ENCODE measurements at regions not wholly inside any gene's neighbourhood (a gene's known extent, or its start where the extent isn't known, plus 50 kb on each side); places are given as distances from the start of the nearest gene placed in this dataset.

DNA sequence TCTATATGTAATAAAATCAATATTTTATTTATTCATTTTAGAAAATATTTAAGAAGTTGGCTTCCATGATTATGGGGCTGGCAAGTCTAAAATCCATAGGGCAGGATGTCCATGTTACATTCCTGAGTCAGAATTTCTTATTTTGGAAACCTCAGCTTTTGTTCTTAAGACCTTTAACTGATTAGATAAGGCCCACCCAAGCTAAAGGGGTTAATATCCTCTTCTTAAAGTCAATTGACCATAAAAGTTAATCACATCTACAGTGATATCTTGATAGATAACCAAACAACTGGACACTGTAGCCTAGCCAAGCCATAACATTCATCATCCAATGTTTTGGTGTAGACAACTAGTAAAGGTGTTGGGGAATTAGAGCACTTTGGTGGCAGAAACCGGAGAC, 1035.4 kb upstream of the ZEB2 start:
- no peak overlapping the region for H3K27ac ChIP-seq (ENCODE audit: low read depth, low read length)
- H3K27me3 ChIP-seq (ENCODE audit: insufficient read depth, low read length), result no peaks in the 10 kb centered on the region
- intact Hi-C loops (cut with micrococcal nuclease), result no loop called here
- TF ChIP-seq JUND (IDR thresholded peaks at IDR 0.05) (no peak), ZNF274 (IDR thresholded peaks at IDR 0.05; ENCODE audit: low read depth, low read length) (no peak)
- no peak overlapping the region for H3K4me2 ChIP-seq (ENCODE audit: low read length)
- POLR2A ChIA-PET, result no interaction called here
- H4K20me1 ChIP-seq (ENCODE audit: insufficient read depth), result no peaks in the 10 kb centered on the region
- H3K4me1 ChIP-seq (ENCODE audit: control insufficient read depth in 1 of 2, insufficient read depth in 2 of 2, low read length in 2 of 2), result no peaks in the 10 kb centered on the region
- no TSS peak for BruUV-seq (replicated peaks)
- RAD21 ChIA-PET (ENCODE audit: low non-redundant PET in 1 of 2, low total read pairs in 2 of 2, uncharacterized antibody in 2 of 2, unreplicated experiment in 2 of 2), result no interaction called here
- no peaks in the 10 kb centered on the region for H3K9me3 ChIP-seq (ENCODE audit: control insufficient read depth in 1 of 2, insufficient read depth in 1 of 2, low read depth in 1 of 2, low read length in 2 of 2)
- no peak overlapping the region for H3K4me3 ChIP-seq (replicated peaks in 1 of 2; ENCODE audit: low read depth in 1 of 2, low read length in 2 of 2)
- CTCF ChIA-PET, result no interaction called here
- no peak overlapping the region for H3K9ac ChIP-seq (ENCODE audit: low read length)
- H2AFZ ChIP-seq (ENCODE audit: low read depth, low read length, poor library complexity, severe bottlenecking), result no peak overlapping the region
- ATAC-seq (no peak), DNase-seq (ENCODE audit: low read depth, low spot score) (no peak)
- H3K79me2 ChIP-seq (ENCODE audit: insufficient read depth, low read length), result no peaks in the 10 kb centered on the region
- H3K9me2 ChIP-seq (ENCODE audit: insufficient read depth), result no peaks in the 10 kb centered on the region; the same call in 1 of the 2 replicates
- no peaks in the 10 kb centered on the region for H3K36me3 ChIP-seq (ENCODE audit: control insufficient read depth in 1 of 2, insufficient read depth in 2 of 2, low read length in 2 of 2)

DNA sequence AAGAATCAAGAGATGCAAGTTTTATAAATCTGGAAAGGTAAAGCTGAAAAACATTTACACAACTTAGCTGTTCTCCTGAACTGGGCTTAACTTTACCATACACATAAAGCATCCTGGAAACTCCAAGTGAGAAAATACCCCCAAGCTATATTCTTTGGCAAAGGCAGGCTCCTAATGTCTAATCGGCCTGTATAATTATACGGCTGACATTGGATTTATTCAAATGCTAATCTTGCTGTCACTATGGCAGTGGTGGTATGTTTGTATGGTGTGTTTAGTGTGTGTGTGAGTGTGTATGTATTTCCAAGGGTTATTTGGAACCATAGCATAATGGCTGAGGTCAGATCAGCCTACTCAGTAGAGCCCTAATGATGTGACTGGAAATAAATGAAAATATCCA, 1031.8 kb upstream of the ZEB2 start:
- no TSS peak for BruUV-seq (replicated peaks)
- CTCF ChIA-PET, result no interaction called here
- intact Hi-C loops (cut with micrococcal nuclease), result no loop called here

DNA sequence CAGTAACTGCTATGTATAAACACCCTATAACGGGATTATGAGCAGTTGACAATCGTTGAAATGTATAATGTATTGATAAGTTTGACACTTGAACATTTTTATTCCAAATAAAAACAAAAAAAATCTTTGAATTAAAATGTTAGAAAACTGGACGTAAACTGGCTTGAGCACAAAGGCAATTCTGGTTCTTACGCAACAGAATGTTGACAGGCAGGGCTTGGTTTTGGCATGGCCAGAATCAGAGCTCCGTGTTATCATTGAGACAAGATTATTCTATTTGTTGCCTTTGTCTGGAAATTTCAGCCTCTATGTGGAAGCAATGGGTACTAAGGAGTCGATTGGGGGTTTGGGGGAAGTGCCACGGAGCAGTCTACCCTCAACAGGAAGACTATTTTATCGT, 1028.6 kb upstream of the ZEB2 start:
- no TSS peak for BruUV-seq (replicated peaks)
- intact Hi-C loops (cut with micrococcal nuclease), result no loop called here
- Histone ChIP-seq H3K79me2 (ENCODE audit: insufficient read depth, low read length) (no peaks in the 10 kb centered on the region), H3K4me1 (ENCODE audit: control insufficient read depth in 1 of 2, insufficient read depth in 2 of 2, low read length in 2 of 2) (no peaks in the 10 kb centered on the region), H3K9me3 (ENCODE audit: control insufficient read depth in 1 of 2, insufficient read depth in 1 of 2, low read depth in 1 of 2, low read length in 2 of 2) (no peaks in the 10 kb centered on the region), H3K9me2 (ENCODE audit: insufficient read depth) (no peaks in the 10 kb centered on the region), H2AFZ (ENCODE audit: low read depth, low read length, poor library complexity, severe bottlenecking) (no peak overlapping the region), H4K20me1 (ENCODE audit: insufficient read depth) (no peaks in the 10 kb centered on the region), H3K9ac (ENCODE audit: low read length) (no peak overlapping the region), H3K27ac (ENCODE audit: low read depth, low read length) (no peak overlapping the region), H3K27me3 (ENCODE audit: insufficient read depth, low read length) (no peaks in the 10 kb centered on the region), H3K4me3 (replicated peaks in 1 of 2; ENCODE audit: low read depth in 1 of 2, low read length in 2 of 2) (no peak overlapping the region), H3K4me2 (ENCODE audit: low read length) (no peak overlapping the region), H3K36me3 (ENCODE audit: control insufficient read depth in 1 of 2, insufficient read depth in 2 of 2, low read length in 2 of 2) (no peaks in the 10 kb centered on the region)
- ATAC-seq, result no peak
- ChIA-PET RAD21 (ENCODE audit: low non-redundant PET in 1 of 2, low total read pairs in 2 of 2, uncharacterized antibody in 2 of 2, unreplicated experiment in 2 of 2) (no interaction called here), CTCF (no interaction called here), POLR2A (no interaction called here)
- no peak for DNase-seq (ENCODE audit: low read depth, low spot score)
- TF ChIP-seq EGR1 (IDR thresholded peaks at IDR 0.05; ENCODE audit: low read depth) (no peak), ZFX (IDR thresholded peaks at IDR 0.05) (no peak), YY1 (IDR thresholded peaks at IDR 0.05; ENCODE audit: extremely low read depth, insufficient replicate concordance, low read depth, low read length) (no peak), TCF7L2 (IDR thresholded peaks at IDR 0.05; ENCODE audit: borderline replicate concordance, extremely low read depth, insufficient read depth, insufficient read length) (no peak), RAD21 (IDR thresholded peaks at IDR 0.05; ENCODE audit: low read depth) (no peak), ELF1 (IDR thresholded peaks at IDR 0.05; ENCODE audit: borderline replicate concordance, low read depth) (no peak), CEBPB (IDR thresholded peaks at IDR 0.05; ENCODE audit: low read depth) (no peak)
- TF ChIP-seq, protein P1, sequence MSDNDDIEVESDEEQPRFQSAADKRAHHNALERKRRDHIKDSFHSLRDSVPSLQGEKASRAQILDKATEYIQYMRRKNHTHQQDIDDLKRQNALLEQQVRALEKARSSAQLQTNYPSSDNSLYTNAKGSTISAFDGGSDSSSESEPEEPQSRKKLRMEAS (IDR thresholded peaks at IDR 0.05), result no peak
- TF ChIP-seq, protein P2, sequence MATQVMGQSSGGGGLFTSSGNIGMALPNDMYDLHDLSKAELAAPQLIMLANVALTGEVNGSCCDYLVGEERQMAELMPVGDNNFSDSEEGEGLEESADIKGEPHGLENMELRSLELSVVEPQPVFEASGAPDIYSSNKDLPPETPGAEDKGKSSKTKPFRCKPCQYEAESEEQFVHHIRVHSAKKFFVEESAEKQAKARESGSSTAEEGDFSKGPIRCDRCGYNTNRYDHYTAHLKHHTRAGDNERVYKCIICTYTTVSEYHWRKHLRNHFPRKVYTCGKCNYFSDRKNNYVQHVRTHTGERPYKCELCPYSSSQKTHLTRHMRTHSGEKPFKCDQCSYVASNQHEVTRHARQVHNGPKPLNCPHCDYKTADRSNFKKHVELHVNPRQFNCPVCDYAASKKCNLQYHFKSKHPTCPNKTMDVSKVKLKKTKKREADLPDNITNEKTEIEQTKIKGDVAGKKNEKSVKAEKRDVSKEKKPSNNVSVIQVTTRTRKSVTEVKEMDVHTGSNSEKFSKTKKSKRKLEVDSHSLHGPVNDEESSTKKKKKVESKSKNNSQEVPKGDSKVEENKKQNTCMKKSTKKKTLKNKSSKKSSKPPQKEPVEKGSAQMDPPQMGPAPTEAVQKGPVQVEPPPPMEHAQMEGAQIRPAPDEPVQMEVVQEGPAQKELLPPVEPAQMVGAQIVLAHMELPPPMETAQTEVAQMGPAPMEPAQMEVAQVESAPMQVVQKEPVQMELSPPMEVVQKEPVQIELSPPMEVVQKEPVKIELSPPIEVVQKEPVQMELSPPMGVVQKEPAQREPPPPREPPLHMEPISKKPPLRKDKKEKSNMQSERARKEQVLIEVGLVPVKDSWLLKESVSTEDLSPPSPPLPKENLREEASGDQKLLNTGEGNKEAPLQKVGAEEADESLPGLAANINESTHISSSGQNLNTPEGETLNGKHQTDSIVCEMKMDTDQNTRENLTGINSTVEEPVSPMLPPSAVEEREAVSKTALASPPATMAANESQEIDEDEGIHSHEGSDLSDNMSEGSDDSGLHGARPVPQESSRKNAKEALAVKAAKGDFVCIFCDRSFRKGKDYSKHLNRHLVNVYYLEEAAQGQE (IDR thresholded peaks at IDR 0.05; ENCODE audit: low read depth), result no peak

More for the DNA sequence above, 1031.8 kb upstream of the ZEB2 start:
- Histone ChIP-seq H2AFZ (ENCODE audit: low read depth, low read length, poor library complexity, severe bottlenecking) (no peak overlapping the region), H3K4me1 (ENCODE audit: control insufficient read depth in 1 of 2, insufficient read depth in 2 of 2, low read length in 2 of 2) (no peaks in the 10 kb centered on the region), H3K36me3 (ENCODE audit: control insufficient read depth in 1 of 2, insufficient read depth in 2 of 2, low read length in 2 of 2) (no peaks in the 10 kb centered on the region), H3K27me3 (ENCODE audit: insufficient read depth, low read length) (no peaks in the 10 kb centered on the region), H3K9me2 (ENCODE audit: insufficient read depth) (no peaks in the 10 kb centered on the region; the same call in 1 of the 2 replicates), H4K20me1 (ENCODE audit: insufficient read depth) (no peaks in the 10 kb centered on the region), H3K4me2 (ENCODE audit: low read length) (no peak overlapping the region), H3K27ac (ENCODE audit: low read depth, low read length) (no peak overlapping the region), H3K9me3 (ENCODE audit: control insufficient read depth in 1 of 2, insufficient read depth in 1 of 2, low read depth in 1 of 2, low read length in 2 of 2) (no peaks in the 10 kb centered on the region), H3K79me2 (ENCODE audit: insufficient read depth, low read length) (no peaks in the 10 kb centered on the region), H3K4me3 (replicated peaks in 1 of 2; ENCODE audit: low read depth in 1 of 2, low read length in 2 of 2) (no peak overlapping the region), H3K9ac (ENCODE audit: low read length) (no peak overlapping the region)
- DNase-seq (ENCODE audit: low read depth, low spot score) (no peak), ATAC-seq (no peak)
- POLR2A ChIA-PET, result no interaction called here
- RAD21 ChIA-PET (ENCODE audit: low non-redundant PET in 1 of 2, low total read pairs in 2 of 2, uncharacterized antibody in 2 of 2, unreplicated experiment in 2 of 2), result no interaction called here
- TF ChIP-seq TCF7L2 (IDR thresholded peaks at IDR 0.05; ENCODE audit: borderline replicate concordance, extremely low read depth, insufficient read depth, insufficient read length) (no peak), POLR2AphosphoS5 (IDR thresholded peaks at IDR 0.05; ENCODE audit: low read depth, low read length) (no peak), ELF1 (IDR thresholded peaks at IDR 0.05; ENCODE audit: borderline replicate concordance, low read depth) (no peak), EZH2phosphoT487 (IDR thresholded peaks at IDR 0.05; ENCODE audit: borderline replicate concordance) (no peak), SP1 (IDR thresholded peaks at IDR 0.05; ENCODE audit: low read depth) (no peak)
